ENCODE measurements at regions not wholly inside any gene's neighbourhood (a gene's known extent, or its start where the extent isn't known, plus 50 kb on each side); places are given as distances from the start of the nearest gene placed in this dataset.
"Not testable (repeated sequence)": the region's sequence is repeated elsewhere in the genome, so short reads cannot be mapped to it uniquely, and the experiment has no call there.

DNA sequence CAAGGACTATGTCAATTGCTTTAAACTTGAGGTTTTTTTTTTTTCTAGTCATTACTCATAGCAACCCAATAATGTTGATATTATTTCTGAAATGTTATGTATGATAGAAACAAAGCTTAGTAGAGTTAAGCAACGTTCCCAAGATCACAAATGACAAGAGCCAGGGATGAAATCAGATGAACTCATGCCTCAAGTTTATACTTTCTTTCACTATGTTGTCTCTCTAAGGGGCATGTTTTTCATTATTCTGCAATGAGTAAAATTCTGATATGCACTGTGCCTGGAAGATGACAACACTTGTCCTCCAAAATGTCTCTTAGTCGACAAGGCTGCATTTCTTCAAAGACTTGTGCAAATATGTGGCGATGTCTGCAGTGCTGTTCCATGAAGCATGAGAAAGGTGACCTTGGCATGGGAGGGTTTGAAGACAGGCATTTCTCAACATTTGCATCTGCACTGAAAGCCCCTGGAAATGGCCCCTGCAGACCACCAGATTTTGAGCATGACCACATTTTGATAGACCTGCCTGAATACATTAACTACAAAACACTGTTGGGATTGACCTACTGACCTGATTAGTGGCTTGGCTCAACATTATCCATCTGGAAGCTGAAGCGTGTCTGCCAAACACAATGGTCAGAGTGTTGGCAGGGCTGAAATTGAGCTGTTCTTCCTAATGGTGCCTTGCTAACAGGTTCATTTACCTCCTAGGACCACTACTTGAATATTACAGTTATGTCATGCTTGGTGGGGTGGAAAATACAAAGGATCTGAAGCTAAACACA, 1027.5 kb downstream of the CDH11 start:
- DNase-seq (ENCODE audit: low read depth in 4 of 4, low spot score in 3 of 4) = no peak

DNA sequence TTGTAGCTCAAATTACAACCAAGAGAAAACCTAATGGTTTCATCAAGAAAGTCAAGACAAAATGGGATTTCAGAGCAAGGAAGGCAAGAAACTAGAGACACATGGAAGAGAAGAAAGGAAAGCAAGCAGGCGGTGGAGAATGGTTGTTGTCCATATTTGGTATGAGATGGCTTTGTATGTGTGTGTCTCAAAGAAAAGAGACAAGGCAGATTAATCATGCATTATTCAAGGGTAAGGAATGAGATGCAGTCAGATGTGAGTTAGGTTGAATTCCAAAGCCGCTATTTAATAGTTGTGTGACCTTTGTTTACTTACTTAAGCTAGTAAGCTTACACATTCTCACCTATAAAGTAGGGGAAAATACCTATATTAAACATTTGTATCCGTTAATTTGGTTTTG, 1029.6 kb downstream of the CDH11 start:
- no peak for DNase-seq (ENCODE audit: low read depth in 4 of 4, low spot score in 3 of 4)

- no peak for DNase-seq (ENCODE audit: low read depth in 4 of 4, low spot score in 3 of 4)
Observed at GRCh38 chr16:64090327-64090726, 1031.5 kb downstream of the CDH11 start.

DNA sequence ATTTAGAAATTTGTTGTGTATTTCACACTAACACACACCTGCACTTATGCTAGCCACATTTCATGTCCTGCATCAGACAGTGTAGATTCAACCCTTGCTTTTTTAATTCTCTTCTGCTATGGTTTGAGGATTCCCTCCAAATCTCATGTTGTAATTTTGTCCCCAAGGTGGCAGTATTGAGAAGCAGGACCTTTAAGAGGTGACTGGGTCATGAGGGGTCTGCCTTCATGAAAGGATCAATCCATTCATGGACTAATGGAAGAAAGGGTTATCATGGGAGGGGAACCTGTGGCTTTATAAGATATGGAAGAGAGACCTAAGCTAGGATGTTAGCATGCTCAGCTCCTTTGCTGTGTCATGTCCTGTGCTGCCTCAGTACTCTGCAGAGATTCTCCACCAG, 1032.2 kb downstream of the CDH11 start:
- DNase-seq (ENCODE audit: low read depth in 4 of 4, low spot score in 3 of 4) = no peak

GRCh38 chr16:64088838-64089237, 1033.0 kb downstream of the CDH11 start:
- no peak for DNase-seq (ENCODE audit: low read depth in 4 of 4, low spot score in 3 of 4)

- DNase-seq (ENCODE audit: low read depth in 4 of 4, low spot score in 3 of 4) = no peak
Observed at GRCh38 chr16:64085296-64085695, 1036.6 kb downstream of the CDH11 start.

DNA sequence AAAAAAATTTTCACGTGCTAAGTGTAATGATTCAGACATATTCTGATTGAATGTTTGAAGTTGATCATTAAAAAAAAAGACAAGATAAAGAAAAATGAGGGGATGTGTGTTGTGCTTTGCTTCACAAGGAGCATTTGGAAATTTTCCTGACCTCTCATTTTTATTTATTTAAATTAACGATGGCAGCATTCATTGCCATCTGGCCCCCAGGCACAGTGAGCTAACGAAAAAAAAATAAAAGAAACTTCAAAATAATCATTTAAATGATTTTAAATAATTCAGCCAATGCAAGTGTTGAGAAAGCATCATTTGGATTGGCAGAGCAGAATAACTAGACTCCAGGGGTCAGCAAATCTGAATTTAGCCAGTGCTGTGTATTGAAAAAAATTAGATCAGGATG, 1037.2 kb downstream of the CDH11 start:
- no peak for DNase-seq (ENCODE audit: low read depth in 4 of 4, low spot score in 3 of 4)

GRCh38 chr16:64083428-64084129, 1038.3 kb downstream of the CDH11 start:
- no peak for DNase-seq (ENCODE audit: low read depth in 4 of 4, low spot score in 3 of 4)

DNA sequence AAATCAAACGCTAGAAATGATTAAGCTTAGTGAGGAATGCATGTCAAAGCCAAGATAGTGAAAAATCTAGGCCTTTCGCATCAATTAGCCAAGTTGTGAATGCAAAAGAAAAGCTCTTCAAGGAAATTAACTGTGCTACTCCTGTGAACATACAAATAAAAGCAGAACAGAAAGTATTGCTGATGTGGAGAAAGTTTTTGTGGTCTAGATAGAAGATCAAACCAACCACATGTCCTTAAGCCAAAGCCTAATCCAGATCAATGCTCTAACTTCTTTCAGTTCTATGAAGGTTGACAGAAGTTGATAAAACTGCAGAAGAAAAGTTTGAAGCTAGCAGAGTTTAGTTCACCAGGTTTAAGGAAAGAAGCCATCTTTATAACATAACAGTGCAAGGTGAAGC, 1044.6 kb downstream of the CDH11 start:
- DNase-seq (ENCODE audit: low read depth in 4 of 4, low spot score in 3 of 4) = no peak

DNA sequence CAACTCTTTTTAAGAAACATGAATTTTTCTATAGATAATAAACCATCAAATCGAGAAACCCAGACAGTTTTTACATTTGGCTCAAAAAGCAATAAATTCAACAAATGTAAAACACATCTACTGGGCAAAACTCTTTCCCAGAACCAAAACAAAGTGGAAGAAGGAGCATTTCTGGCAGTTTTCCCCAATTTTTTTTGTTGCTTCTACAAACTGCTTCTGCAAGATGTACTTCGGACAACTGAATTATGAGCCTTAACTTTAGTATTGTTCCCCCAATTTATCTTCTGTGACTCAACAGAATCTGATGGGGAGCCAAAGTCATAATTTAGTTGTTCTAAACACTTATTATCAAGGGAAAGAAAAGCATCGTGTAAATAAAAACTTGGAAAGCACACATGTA, 1047.2 kb downstream of the CDH11 start:
- peak in 1 of 4 donors; percentile 19 for DNase-seq (ENCODE audit: low read depth in 4 of 4, low spot score in 3 of 4)

- DNase-seq (ENCODE audit: low read depth in 4 of 4, low spot score in 3 of 4) = not testable (repeated sequence)
Observed at GRCh38 chr16:64072131-64072730, 1049.6 kb downstream of the CDH11 start.

- DNase-seq (ENCODE audit: low read depth in 4 of 4, low spot score in 3 of 4) = no peak
Observed at GRCh38 chr16:64065523-64065922, 1056.3 kb downstream of the CDH11 start.

GRCh38 chr16:64061621-64062020, 1060.2 kb downstream of the CDH11 start:
- no peak for DNase-seq (ENCODE audit: low read depth in 4 of 4, low spot score in 3 of 4)

GRCh38 chr16:64060631-64061030, 1061.2 kb downstream of the CDH11 start:
- DNase-seq (ENCODE audit: low read depth in 4 of 4, low spot score in 3 of 4) = no peak

GRCh38 chr16:64058685-64059084, 1063.2 kb downstream of the CDH11 start:
- DNase-seq (ENCODE audit: low read depth in 4 of 4, low spot score in 3 of 4) = no peak

GRCh38 chr16:64051824-64052223, 1070.0 kb downstream of the CDH11 start:
- DNase-seq (ENCODE audit: low read depth in 4 of 4, low spot score in 3 of 4) = no peak

DNA sequence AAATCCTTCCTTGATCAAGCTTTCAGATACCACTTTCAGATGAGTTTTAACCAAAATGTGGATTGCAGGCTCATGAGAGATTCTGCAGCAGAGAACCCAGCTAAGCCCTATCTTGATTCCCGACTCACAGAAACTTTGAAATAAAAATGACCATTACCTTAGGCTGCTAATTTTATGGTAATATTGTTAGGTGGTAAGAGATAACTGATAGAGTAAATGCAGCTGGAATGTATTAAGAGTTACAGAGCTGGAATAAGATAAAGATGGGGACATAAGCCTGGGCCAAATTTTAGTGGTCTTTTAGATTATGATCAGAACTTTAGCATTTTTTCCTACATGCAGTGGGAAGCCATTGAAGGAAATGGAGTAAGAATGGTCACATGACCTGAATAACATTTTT, 1074.0 kb downstream of the CDH11 start:
- no peak for DNase-seq (ENCODE audit: low read depth in 4 of 4, low spot score in 3 of 4)

DNA sequence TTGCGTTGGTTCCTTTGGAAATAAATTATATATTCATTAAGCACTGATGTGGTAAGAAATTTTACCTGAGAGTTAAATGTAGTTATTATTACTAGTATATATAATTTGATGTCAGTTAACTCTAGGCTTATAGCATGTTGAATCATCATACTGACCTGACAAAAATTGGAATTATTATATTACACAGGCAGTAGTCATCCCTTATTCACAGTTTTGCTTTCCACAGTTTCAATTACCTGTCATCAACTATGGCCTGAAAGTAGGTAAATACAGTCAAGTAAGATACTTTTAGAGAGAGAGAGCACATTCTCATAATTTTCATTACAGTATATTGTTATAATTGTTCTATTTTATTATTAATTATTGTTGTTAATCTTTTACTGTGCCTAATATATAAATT, 1074.7 kb downstream of the CDH11 start:
- DNase-seq (ENCODE audit: low read depth in 4 of 4, low spot score in 3 of 4) = no peak

- DNase-seq (ENCODE audit: low read depth in 4 of 4, low spot score in 3 of 4) = no peak
Observed at GRCh38 chr16:64035337-64035736, 1086.5 kb downstream of the CDH11 start.

- DNase-seq (ENCODE audit: low read depth in 4 of 4, low spot score in 3 of 4) = no peak
Observed at GRCh38 chr16:64019339-64019738, 1102.5 kb downstream of the CDH11 start.

DNA sequence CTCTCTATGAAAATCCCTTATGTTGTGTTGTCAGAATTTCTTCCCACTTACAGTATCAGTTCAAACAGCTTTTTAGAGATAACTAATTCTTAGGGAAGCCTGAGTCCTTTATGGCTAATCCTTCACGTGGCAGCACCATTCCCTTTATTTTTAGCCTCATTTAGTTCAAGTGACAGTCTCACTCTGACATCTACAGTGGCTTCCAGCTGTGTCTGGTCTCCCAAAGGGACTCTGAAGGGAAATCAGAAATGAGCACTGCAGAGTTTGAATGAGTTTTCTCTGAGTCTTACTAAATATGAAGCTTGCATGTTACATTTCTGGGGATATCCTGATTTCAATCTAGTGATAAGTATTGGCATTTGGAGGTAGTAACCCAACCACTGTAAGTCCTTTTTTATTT, 1104.1 kb downstream of the CDH11 start:
- DNase-seq (ENCODE audit: low read depth in 4 of 4, low spot score in 3 of 4) = no peak

- DNase-seq (ENCODE audit: low read depth in 4 of 4, low spot score in 3 of 4) = no peak
Observed at GRCh38 chr16:64013856-64014255, 1108.0 kb downstream of the CDH11 start.

All from right renal pelvis (tissue), 4 donors.